Renal cortical epithelial cell (primary cell): ENCODE measurements at regions not wholly inside any gene's neighbourhood (a gene's known extent, or its start where the extent isn't known, plus 50 kb on each side); places are given as distances from the start of the nearest gene placed in this dataset.
"Not testable (repeated sequence)": the region's sequence is repeated elsewhere in the genome, so short reads cannot be mapped to it uniquely, and the experiment has no call there.

Experiments used
- DNase-seq: peaks from one replicate; pipeline ENCODE4 v3.0.0-alpha.2; 2011; ENCODE audit warnings: low read depth

DNA sequence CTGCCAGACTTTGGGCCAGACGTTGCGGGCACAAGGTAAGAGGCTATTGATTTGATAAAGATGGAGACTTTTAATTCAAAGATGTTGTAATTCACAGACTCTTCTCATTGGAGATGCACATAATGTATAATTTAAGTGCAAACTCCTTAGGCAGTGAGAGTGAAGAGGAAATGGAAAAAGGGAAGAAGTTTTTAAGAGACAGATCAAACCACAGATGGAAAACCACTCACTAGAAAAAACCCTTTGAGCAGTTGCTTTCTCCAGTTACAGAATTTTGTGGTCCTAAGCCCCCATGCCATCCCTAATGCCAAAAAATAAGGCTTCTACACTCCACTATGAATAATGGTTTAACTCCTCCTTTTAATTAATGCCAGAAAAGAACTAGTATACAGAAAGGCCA is 977.1 kb upstream of the PRKX start:
- DNase-seq, result no peak

- no peak for DNase-seq
These were observed 969.2 kb upstream of the PRKX start for GRCh38 chrX:4682636-4683035.

- no peak for DNase-seq
These were observed 962.3 kb upstream of the PRKX start for GRCh38 chrX:4675686-4676300.

DNA sequence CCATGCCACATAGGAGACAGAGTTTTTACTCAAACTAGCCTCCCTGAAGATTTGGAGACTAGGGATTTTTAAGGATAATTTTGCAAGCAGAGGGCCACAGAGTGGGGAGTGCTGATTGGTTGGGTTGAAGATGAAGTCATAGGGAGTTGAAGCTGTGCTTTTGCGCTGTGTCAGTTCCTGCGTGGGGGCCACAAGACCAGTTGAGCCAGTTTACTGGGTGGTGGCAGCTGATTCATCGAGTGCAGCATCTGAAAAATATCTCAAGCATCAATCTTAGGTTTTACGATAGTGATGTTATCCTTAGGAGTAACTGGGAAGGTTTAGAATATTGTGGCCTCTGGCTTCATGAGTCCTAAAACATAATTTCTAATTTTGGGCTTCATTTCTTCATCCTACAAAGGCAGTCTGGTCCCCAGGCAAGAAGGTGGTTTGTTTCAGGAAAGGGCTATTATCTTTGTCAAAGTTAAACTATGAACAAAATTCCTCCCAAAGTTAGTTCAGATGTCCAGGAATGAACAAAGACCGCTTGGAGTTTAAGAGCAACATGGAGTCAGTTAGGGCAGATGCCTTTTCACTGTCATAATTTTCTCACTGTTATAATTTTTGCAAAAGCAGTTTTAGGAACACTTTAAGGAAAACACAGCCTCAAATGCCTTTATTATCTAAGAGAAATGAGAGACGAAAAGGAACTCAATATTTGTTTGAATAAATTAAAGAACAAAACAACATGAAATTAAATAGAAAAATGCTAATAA is 960.8 kb upstream of the PRKX start:
- DNase-seq, result no peak

GRCh38 chrX:4671344-4671743 is 957.9 kb upstream of the PRKX start:
- DNase-seq, result no peak

- DNase-seq, result no peak
These were observed 957.2 kb upstream of the PRKX start for GRCh38 chrX:4670606-4671005.

DNA sequence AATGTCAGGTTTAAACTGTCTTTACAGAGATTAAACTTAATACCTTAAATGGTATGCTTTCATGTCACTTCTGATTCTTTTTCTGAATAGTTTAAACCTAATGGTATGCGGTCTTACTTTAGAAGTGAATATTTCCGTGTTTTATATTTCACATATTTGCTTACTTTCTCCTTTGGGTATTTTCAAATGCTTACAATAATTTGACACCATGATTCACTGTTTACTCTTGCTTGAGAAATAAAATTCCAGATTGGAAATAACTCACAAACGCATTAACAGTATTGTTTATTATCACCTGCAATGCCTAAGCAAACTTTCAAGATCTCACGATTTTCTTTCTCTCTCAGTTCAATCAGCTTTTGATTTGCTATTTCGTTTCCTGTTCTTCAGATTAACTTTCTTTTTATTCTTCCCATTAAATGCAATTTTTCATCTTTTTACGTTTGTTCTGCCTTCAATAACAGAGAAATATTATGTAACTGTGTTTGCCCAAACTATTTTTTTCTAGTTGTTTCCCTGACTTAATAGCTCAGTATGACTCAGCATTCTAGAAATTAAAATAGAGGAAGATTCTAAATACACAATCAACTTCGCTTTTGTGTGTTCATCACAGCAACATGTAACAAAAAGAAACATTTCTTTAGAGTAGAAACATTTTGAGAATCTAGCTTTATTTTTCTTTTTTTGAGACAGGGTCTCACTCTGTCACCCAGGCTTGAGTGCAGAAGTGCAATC is 955.5 kb upstream of the PRKX start:
- DNase-seq, result no peak

DNA sequence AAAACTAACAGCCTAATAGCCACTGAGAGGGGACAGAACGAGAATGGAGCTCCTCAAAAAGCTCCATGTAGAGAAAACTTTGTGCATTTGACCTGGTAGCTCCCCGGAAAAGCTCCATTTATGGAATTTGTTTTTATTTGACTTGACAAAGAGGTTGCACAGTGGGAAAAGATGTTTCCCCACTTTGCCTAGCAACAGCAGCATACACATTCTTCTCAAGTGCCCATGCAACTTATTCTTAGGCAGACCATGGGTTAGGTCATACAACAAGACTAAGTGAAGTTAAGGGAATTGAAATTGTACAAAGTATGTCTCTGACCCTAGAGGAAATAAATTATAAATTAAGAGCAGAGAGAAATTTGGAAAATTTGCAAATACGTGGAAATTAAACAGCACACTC is 949.6 kb upstream of the PRKX start:
- DNase-seq, result peak; percentile 36

- DNase-seq, result no peak
These were observed 948.3 kb upstream of the PRKX start for GRCh38 chrX:4661771-4662170.

GRCh38 chrX:4656419-4656818 is 943.0 kb upstream of the PRKX start:
- DNase-seq, result peak; percentile 28

- DNase-seq, result peak; percentile 36
These were observed 942.3 kb upstream of the PRKX start for GRCh38 chrX:4655743-4656142.

DNA sequence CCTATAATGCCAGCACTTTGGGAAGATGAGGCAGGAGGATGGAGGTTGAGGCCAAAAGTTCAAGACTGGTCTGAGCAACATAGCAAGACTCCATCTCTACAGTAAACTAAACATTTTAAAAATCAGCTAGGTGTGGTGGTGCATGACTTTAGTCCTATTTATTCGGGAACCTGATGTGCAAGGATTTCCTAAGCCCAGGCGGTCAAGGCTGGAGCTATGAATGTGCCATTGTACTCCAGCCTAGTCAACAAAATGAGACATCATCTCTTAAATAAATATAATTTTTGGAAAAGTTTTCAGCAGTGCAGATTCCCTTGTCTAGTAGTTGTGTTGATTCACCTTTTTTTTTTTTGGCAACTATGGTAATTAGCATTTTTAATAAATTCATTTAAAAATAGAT is 928.7 kb upstream of the PRKX start:
- DNase-seq, result no peak

DNA sequence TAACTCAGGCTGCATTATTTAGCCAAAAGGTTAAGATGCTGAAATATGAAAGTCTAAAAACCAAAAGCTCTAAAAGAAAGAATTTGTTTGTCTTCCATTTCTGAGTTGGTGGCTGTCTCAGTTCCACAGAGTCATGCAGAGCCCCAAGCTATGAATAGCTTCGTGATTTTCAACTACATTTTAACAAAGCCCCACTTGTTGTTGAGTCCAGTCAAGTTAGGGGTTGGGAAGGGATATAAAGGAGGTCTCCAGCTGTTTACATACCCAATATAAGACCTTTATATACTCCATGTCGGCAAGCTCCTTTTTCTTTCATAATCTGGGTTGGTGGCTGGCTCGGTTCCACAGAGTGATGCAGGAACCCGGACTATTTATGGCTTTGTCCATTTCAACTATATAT is 924.6 kb upstream of the PRKX start:
- no peak for DNase-seq

DNA sequence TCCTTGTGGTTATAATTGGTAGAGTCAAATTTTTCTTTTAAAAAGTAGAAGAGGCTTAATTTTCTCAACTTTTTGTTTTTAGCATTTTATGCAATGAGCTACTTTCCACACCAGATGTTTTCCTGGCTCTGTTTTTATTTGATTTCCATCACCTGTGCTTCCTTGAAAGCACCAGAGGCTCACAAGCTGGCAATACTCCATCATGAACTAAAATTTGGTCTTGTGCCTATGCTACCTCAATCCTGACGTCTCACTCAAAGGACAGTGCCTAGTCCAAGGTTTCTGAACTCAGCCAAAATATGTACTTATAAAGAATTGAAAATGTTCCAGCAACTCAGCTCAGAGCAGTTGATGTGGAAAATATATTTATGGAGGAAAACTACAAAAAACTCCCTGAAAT is 914.0 kb upstream of the PRKX start:
- no peak for DNase-seq

DNA sequence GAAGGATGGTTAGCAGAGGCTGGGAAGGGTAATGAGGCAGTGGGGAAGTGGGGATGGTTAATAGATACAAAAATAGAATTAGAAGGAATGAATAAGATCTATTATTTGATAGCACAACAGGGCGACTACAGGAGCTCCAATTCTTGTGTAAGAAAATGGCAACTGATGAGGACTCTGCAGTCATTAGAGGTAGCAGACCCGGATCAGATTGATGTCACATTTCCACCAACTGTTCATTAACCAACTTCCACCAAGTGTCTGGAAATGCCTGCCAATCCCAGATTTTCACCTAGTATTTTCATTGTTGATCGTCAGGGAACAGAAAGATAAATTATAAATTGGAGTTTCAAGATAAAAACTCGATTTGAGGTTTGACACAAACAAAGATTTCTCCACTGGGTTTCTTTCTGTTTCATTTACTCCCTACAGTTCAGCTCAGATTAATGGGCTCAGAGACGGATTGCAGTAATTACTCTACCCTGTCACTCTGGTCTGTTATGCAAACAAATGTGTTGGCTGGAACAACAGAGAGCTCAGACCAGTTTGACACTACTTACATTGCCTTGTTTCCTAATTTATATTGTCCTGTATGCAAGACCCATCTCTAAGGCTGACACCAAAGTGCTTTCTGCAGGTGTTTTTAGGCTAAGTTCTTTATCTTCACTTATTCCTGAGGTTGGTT is 909.2 kb upstream of the PRKX start:
- no peak for DNase-seq

GRCh38 chrX:4613651-4614050 is 900.2 kb upstream of the PRKX start:
- DNase-seq, result not testable (repeated sequence)

DNA sequence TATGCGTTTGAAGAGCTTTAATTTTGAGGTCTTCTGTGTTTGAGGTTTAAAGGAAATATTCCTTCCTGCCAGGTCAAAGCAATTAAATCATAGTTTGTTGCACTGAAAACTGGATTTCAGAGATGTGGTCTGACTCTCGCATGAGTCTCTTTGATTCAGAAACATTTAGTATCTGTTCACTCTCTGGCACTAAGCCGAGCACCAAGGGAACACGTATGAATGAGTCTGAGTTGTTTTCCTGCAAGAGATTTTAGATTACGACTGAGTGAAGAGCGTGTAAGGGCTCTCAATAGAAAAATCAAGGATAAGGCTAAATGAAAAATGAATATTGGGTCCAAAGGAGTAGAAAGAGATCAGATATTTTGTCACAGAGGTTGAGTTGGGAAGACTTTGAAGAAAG is 875.4 kb upstream of the PRKX start:
- DNase-seq, result no peak

GRCh38 chrX:4588466-4588865 is 875.0 kb upstream of the PRKX start:
- DNase-seq, result no peak

GRCh38 chrX:4588056-4588455 is 874.6 kb upstream of the PRKX start:
- no peak for DNase-seq

DNA sequence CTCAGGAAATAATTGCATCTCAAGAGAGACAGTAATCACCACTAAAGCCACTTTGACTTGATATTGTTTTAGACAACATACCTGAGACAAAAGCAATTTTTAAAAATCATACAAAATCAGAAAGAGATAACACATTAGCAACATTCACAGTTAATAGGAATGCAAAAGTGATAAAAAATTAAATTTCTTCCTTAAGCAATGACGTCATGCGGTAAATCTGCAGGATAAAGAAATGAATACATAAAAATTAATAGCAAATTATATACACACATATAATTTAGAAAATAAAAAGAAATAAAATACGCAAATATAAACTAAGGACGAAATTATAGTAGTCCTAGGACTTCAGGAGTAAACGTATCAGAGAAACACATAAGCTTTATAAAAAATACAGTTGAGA is 866.5 kb upstream of the PRKX start:
- DNase-seq, result no peak

- DNase-seq, result no peak
These were observed 866.0 kb upstream of the PRKX start for GRCh38 chrX:4579480-4579879.

DNA sequence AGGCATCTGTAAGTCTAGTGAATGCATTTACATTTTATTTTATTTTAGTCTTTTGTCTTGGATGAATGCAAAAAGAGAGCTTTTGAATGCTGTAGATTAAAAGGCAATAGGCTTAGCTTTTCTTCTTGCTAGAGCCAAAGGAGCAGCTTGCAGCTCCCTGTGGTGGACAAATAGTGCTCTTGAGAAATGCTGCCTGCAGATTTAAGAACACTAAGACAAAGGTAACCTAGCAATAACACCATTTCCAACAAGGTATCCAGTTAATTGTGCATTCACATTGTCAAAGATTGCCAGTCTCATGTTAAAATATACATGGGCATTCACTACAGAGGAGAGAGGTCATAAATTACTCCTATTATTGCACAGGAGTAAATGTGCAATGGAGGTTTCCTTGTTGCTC is 859.2 kb upstream of the PRKX start:
- DNase-seq, result no peak

DNA sequence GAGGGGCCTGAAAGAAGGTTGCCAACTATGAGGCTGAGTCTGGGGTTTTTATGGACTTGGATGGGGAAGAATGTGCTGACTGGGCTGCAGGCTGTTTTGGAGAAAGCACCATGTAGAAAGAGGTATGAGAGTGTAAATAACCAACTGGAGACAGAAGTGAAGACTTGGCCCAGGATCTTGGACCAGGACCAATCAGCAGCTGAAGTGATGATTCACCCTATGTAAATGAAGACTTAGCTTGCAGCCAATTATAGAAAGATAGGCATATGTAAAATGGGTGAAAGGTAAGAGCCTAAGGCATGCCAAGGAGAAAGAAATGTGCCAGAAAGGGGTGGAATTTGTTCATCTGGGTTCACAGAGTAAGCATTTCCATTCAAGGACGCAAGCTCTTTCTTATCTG is 856.7 kb upstream of the PRKX start:
- DNase-seq, result no peak
